ENCODE measurements at regions not wholly inside any gene's neighbourhood (a gene's known extent, or its start where the extent isn't known, plus 50 kb on each side); places are given as distances from the start of the nearest gene placed in this dataset.
A peak's percentile ranks its signal among the peaks of the same experiment; 100 is the strongest.

GRCh38 chr1:219476716-219477115 is 136.2 kb downstream of the ZC3H11B start:
- DNase-seq (ENCODE audit: low read depth in 2 of 2) = no peak

- DNase-seq (ENCODE audit: low read depth in 2 of 2) = no peak
Measured at GRCh38 chr1:219476116-219476515, 136.8 kb downstream of the ZC3H11B start.

GRCh38 chr1:219472596-219472995 is 140.3 kb downstream of the ZC3H11B start:
- DNase-seq (ENCODE audit: low read depth in 2 of 2) = no peak

- no peak for DNase-seq (ENCODE audit: low read depth in 2 of 2)
Measured at GRCh38 chr1:219467524-219467923, 145.4 kb downstream of the ZC3H11B start.

GRCh38 chr1:219466766-219467165 is 146.1 kb downstream of the ZC3H11B start:
- DNase-seq (ENCODE audit: low read depth in 2 of 2) = no peak

- DNase-seq (ENCODE audit: low read depth in 2 of 2) = no peak
Measured at GRCh38 chr1:219465212-219466093, 147.5 kb downstream of the ZC3H11B start.

- DNase-seq (ENCODE audit: low read depth in 2 of 2) = no peak
Measured at GRCh38 chr1:219463636-219464035, 149.3 kb downstream of the ZC3H11B start.

GRCh38 chr1:219461981-219462400 is 150.9 kb downstream of the ZC3H11B start:
- DNase-seq (ENCODE audit: low read depth in 2 of 2) = no peak

GRCh38 chr1:219460896-219461815 is 151.7 kb downstream of the ZC3H11B start:
- DNase-seq (ENCODE audit: low read depth in 2 of 2) = no peak

GRCh38 chr1:219460081-219460895 is 152.6 kb downstream of the ZC3H11B start:
- DNase-seq (ENCODE audit: low read depth in 2 of 2) = no peak

GRCh38 chr1:219459351-219460080 is 153.4 kb downstream of the ZC3H11B start:
- no peak for DNase-seq (ENCODE audit: low read depth in 2 of 2)

GRCh38 chr1:219446288-219446687 is 166.6 kb downstream of the ZC3H11B start:
- DNase-seq (ENCODE audit: low read depth in 2 of 2) = no peak

GRCh38 chr1:219445864-219446263 is 167.0 kb downstream of the ZC3H11B start:
- no peak for DNase-seq (ENCODE audit: low read depth in 2 of 2)

GRCh38 chr1:219444474-219444873 is 168.4 kb downstream of the ZC3H11B start:
- no peak for DNase-seq (ENCODE audit: low read depth in 2 of 2)

GRCh38 chr1:219443763-219444162 is 169.1 kb downstream of the ZC3H11B start:
- no peak for DNase-seq (ENCODE audit: low read depth in 2 of 2)

- peak in 1 of 2 donors; percentile 18 for DNase-seq (ENCODE audit: low read depth in 2 of 2)
Measured at GRCh38 chr1:219442611-219443061, 170.3 kb downstream of the ZC3H11B start.

- no peak for DNase-seq (ENCODE audit: low read depth in 2 of 2)
Measured at GRCh38 chr1:219441884-219442283, 171.0 kb downstream of the ZC3H11B start.

GRCh38 chr1:219439376-219439775 is 173.5 kb downstream of the ZC3H11B start:
- DNase-seq (ENCODE audit: low read depth in 2 of 2) = no peak

GRCh38 chr1:219438386-219438785 is 174.5 kb downstream of the ZC3H11B start:
- DNase-seq (ENCODE audit: low read depth in 2 of 2) = peak in 1 of 2 donors; percentile 51

GRCh38 chr1:219434923-219435297 is 178.0 kb downstream of the ZC3H11B start:
- DNase-seq (ENCODE audit: low read depth in 2 of 2) = no peak

Measured in dermis microvascular lymphatic vessel endothelial cell (primary cell).